C4-2B (cell line): ENCODE measurements at regions not wholly inside any gene's neighbourhood (a gene's known extent, or its start where the extent isn't known, plus 50 kb on each side); places are given as distances from the start of the nearest gene placed in this dataset.

ENCODE experiments used
- ZFX ChIP-seq: fragments of 450-650 bp; IDR thresholded peaks from 2 replicates; pipeline ENCODE4 v1.6.1; 2017
- TF ChIP-seq, protein P1 (sequence below): fragments of 450-650 bp; conservative IDR thresholded peaks from 2 replicates; pipeline ENCODE4 v1.5.1; 2017; ENCODE audit warnings: mild to moderate bottlenecking

DNA sequence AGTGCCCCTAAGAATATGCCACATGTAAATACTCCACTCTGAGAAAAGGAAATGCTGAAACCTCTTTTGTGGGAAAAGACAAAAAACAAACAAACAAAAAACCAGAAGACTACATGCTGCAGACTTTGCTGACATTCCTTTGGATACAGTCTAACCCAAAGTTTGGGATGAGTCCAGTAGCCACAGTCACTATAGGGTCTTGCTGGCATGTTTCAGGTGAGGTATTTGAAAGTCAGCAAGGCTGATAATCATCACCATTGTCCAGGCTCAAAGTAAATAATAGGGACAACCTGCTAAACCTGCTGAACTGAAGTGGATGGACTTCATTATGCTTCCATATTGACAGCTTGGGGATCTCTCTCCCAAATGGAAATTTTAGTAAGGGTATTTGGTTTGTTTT is 1087.0 kb upstream of the LRRTM3 start:
- TF ChIP-seq, protein P1, sequence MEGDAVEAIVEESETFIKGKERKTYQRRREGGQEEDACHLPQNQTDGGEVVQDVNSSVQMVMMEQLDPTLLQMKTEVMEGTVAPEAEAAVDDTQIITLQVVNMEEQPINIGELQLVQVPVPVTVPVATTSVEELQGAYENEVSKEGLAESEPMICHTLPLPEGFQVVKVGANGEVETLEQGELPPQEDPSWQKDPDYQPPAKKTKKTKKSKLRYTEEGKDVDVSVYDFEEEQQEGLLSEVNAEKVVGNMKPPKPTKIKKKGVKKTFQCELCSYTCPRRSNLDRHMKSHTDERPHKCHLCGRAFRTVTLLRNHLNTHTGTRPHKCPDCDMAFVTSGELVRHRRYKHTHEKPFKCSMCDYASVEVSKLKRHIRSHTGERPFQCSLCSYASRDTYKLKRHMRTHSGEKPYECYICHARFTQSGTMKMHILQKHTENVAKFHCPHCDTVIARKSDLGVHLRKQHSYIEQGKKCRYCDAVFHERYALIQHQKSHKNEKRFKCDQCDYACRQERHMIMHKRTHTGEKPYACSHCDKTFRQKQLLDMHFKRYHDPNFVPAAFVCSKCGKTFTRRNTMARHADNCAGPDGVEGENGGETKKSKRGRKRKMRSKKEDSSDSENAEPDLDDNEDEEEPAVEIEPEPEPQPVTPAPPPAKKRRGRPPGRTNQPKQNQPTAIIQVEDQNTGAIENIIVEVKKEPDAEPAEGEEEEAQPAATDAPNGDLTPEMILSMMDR: no peak
- TF ChIP-seq ZFX: no peak
